Endothelial cell of umbilical vein (primary cell): ENCODE measurements at regions not wholly inside any gene's neighbourhood (a gene's known extent, or its start where the extent isn't known, plus 50 kb on each side); places are given as distances from the start of the nearest gene placed in this dataset.

ENCODE experiments used
- BruUV-seq: library from RNA; stranded (reverse); fragments of 400-500 nt; replicated peaks from 2 replicates; lab custom pipeline; 2021; lab: Mats Ljungman, UMichigan
- CTCF ChIA-PET: fragments of 300-600, 350-600 bp; sonication (Branson Sonifier 250); formaldehyde crosslinking; loops from one replicate; lab custom pipeline; 2021; ENCODE audit warnings: antibody characterized with exemption, inconsistent platforms; lab: Charles Lee
- POLR2A ChIA-PET: fragments of 300-600, 350-600 bp; sonication (Branson Sonifier 250); formaldehyde crosslinking; loops from one replicate; lab custom pipeline; 2021; ENCODE audit warnings: antibody characterized with exemption, inconsistent platforms; lab: Charles Lee
- DNase-seq: peaks from one replicate; pipeline ENCODE4 v3.0.0-alpha.2; 2011; ENCODE audit warnings: low read depth, low spot score
- FAIRE-seq: peaks from 2 replicates; lab custom pipeline; 2011; peaks lifted over from hg19 to GRCh38; lab: Jason Lieb, UNC
- H2AFZ ChIP-seq: 2 replicates; pipeline ENCODE4 v1.6.0; 2012; ENCODE audit warnings: low read depth, low read length, control low read depth, inconsistent platforms
- H3K27ac ChIP-seq: 2 replicates; pipeline ENCODE4 v1.5.1; 2011; ENCODE audit warnings: low read depth, mild to moderate bottlenecking, control low read depth, low read length, moderate library complexity; ENCODE audit not compliant: insufficient read depth
- H3K27me3 ChIP-seq, 2 experiments: 2 replicates each; pipeline versions ENCODE4 v1.6.0 to v1.6.1; 2011; ENCODE audit warnings: low read length in 2 of 2, mixed read lengths in 1 of 2; ENCODE audit not compliant: control insufficient read depth in 2 of 2, insufficient read depth in 2 of 2
- H3K36me3 ChIP-seq, 2 experiments: 2 replicates in 1 of 2; 3 replicates in 1 of 2; pipeline ENCODE4 v1.5.1; 2011; ENCODE audit warnings: low read length in 2 of 2, mild to moderate bottlenecking in 1 of 2, moderate library complexity in 1 of 2; ENCODE audit not compliant: control insufficient read depth in 2 of 2, insufficient read depth in 2 of 2; ENCODE audit errors: extremely low read depth in 1 of 2
- H3K4me1 ChIP-seq: 3 replicates; pipeline ENCODE4 v1.5.1; 2011; ENCODE audit warnings: mild to moderate bottlenecking, low read length; ENCODE audit not compliant: control insufficient read depth, insufficient read depth; ENCODE audit errors: extremely low read depth
- H3K4me2 ChIP-seq: 2 replicates; pipeline ENCODE4 v1.6.1; 2011; ENCODE audit warnings: low read length, control low read depth, mixed read lengths; ENCODE audit not compliant: insufficient read depth
- H3K4me3 ChIP-seq, 3 experiments: fragments of 200-600 bp in 1 of 3; sonication (generic), shearing (Covaris generic) in 1 of 3; replicated peaks in 1 of 3; 2 replicates each; pipeline ENCODE4 v1.5.1; 2011 to 2016; ENCODE audit warnings: control low read depth in 3 of 3, low read length in 3 of 3, mild to moderate bottlenecking in 2 of 3, inconsistent platforms in 1 of 3, low read depth in 1 of 3, moderate library complexity in 1 of 3; ENCODE audit not compliant: insufficient read depth in 1 of 3
- H3K79me2 ChIP-seq: 2 replicates; pipeline ENCODE4 v1.6.0; 2012; ENCODE audit warnings: low read length, inconsistent platforms; ENCODE audit not compliant: control insufficient read depth, insufficient read depth
- H3K9ac ChIP-seq: replicated peaks from 2 replicates; pipeline ENCODE3; 2011; ENCODE audit warnings: low read length, control low read depth; ENCODE audit not compliant: insufficient read depth; ENCODE audit errors: extremely low read depth
- H3K9me1 ChIP-seq: replicated peaks from 3 replicates; pipeline ENCODE4 v1.6.0; 2011; ENCODE audit warnings: mild to moderate bottlenecking, low read length; ENCODE audit not compliant: control insufficient read depth, insufficient read depth; ENCODE audit errors: extremely low read depth
- H3K9me3 ChIP-seq: replicated peaks from 2 replicates; pipeline ENCODE4 v1.5.1; 2012; ENCODE audit warnings: low read length, inconsistent platforms; ENCODE audit not compliant: control insufficient read depth, insufficient read depth
- H4K20me1 ChIP-seq: replicated peaks from 2 replicates; pipeline ENCODE3; 2011; ENCODE audit warnings: mild to moderate bottlenecking, low read length; ENCODE audit not compliant: control insufficient read depth, insufficient read depth; ENCODE audit errors: extremely low read depth
- EZH2 ChIP-seq: IDR thresholded peaks from 2 replicates; pipeline ENCODE4 v1.6.1; 2012; ENCODE audit warnings: borderline replicate concordance, low read depth, mild to moderate bottlenecking, moderate library complexity, low read length, inconsistent platforms; ENCODE audit not compliant: severe bottlenecking
- FOS ChIP-seq: IDR thresholded peaks from 2 replicates; pipeline ENCODE4 v1.6.1; 2011; ENCODE audit warnings: mild to moderate bottlenecking, low read length, moderate library complexity, borderline replicate concordance; ENCODE audit not compliant: insufficient read depth
- GATA2 ChIP-seq: IDR thresholded peaks from 2 replicates; pipeline ENCODE4 v1.7.0; 2011; ENCODE audit warnings: low read depth, mild to moderate bottlenecking, moderate library complexity, mixed read lengths, low read length; ENCODE audit not compliant: insufficient read length, insufficient read depth
- JUN ChIP-seq: IDR thresholded peaks from 2 replicates; pipeline ENCODE4 v1.6.1; 2011; ENCODE audit warnings: borderline replicate concordance, low read depth; ENCODE audit not compliant: insufficient read length, insufficient read depth
- MYC ChIP-seq: IDR thresholded peaks from one replicate; pipeline ENCODE4 v1.6.1; 2011; ENCODE audit warnings: mild to moderate bottlenecking, low read depth, low read length
- POLR2A ChIP-seq: IDR thresholded peaks from 2 replicates; pipeline ENCODE4 v1.6.1; 2012; ENCODE audit warnings: low read depth, mild to moderate bottlenecking, control low read depth, low read length
- POLR2AphosphoS5 ChIP-seq: IDR thresholded peaks from 2 replicates; pipeline ENCODE4 v1.6.1; 2012; ENCODE audit warnings: low read depth, mild to moderate bottlenecking, control low read depth, low read length, moderate library complexity; ENCODE audit not compliant: insufficient read depth
- dilution Hi-C: fragments of 300-500 bp; cut with MboI; formaldehyde crosslinking; loops from one replicate; pipeline ENCODE4 v1.15.0; 2019; ENCODE audit warnings: low sequenced_read_pairs; ENCODE audit not compliant: extremely low pct_ligation_motif_present
- intact Hi-C: fragments of 100-400 bp; cut with micrococcal nuclease; formaldehyde crosslinking; loops from one replicate; pipeline ENCODE4 v1.10.0; 2022
- TF ChIP-seq, protein P1 (sequence below), 2 donors: IDR thresholded peaks; 1 replicate in 1 of 2; 2 replicates in 1 of 2; pipeline ENCODE4 v1.5.1; 2011; ENCODE audit warnings: low read length in 2 of 2, mild to moderate bottlenecking in 2 of 2, moderate library complexity in 2 of 2, control low read depth in 1 of 2, inconsistent platforms in 1 of 2, low read depth in 1 of 2; ENCODE audit not compliant: insufficient read depth in 1 of 2; ENCODE audit errors: extremely low read depth in 1 of 2
- TF ChIP-seq, protein P2 (sequence below): IDR thresholded peaks from 2 replicates; pipeline ENCODE4 v1.6.1; 2011; ENCODE audit not compliant: insufficient read depth, insufficient read length

- Histone ChIP-seq H3K4me3 (no peak overlapping the region), H3K9me1 (no peaks in the 10 kb centered on the region), H4K20me1 (no peaks in the 10 kb centered on the region), H3K27ac (no peak overlapping the region), H3K4me1 (no peaks in the 10 kb centered on the region), H3K79me2 (no peaks in the 10 kb centered on the region), H3K9ac (no peak overlapping the region), H2AFZ (no peak overlapping the region), H3K36me3 (no peaks in the 10 kb centered on the region), H3K27me3 (no peaks in the 10 kb centered on the region), H3K4me2 (no peak overlapping the region), H3K9me3 (no peaks in the 10 kb centered on the region)
- POLR2A ChIA-PET: no interaction called here
- DNase-seq (no peak), FAIRE-seq (no peak)
- no TSS peak for BruUV-seq
- dilution Hi-C loops (no loop called here), intact Hi-C loops (no loop called here)
- TF ChIP-seq EZH2 (no peak), JUN (no peak), GATA2 (no peak), POLR2AphosphoS5 (no peak), MYC (no peak), FOS (no peak), POLR2A (no peak)
- TF ChIP-seq, protein P1, sequence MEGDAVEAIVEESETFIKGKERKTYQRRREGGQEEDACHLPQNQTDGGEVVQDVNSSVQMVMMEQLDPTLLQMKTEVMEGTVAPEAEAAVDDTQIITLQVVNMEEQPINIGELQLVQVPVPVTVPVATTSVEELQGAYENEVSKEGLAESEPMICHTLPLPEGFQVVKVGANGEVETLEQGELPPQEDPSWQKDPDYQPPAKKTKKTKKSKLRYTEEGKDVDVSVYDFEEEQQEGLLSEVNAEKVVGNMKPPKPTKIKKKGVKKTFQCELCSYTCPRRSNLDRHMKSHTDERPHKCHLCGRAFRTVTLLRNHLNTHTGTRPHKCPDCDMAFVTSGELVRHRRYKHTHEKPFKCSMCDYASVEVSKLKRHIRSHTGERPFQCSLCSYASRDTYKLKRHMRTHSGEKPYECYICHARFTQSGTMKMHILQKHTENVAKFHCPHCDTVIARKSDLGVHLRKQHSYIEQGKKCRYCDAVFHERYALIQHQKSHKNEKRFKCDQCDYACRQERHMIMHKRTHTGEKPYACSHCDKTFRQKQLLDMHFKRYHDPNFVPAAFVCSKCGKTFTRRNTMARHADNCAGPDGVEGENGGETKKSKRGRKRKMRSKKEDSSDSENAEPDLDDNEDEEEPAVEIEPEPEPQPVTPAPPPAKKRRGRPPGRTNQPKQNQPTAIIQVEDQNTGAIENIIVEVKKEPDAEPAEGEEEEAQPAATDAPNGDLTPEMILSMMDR (IDR thresholded peaks at IDR 0.05; ENCODE audit: extremely low read depth in 1 of 2, insufficient read depth in 1 of 2, low read depth in 1 of 2, low read length in 2 of 2): no peak
- TF ChIP-seq, protein P2, sequence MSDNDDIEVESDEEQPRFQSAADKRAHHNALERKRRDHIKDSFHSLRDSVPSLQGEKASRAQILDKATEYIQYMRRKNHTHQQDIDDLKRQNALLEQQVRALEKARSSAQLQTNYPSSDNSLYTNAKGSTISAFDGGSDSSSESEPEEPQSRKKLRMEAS: no peak
- CTCF ChIA-PET: no interaction called here
Measured at GRCh38 chr1:29931477-29932175, 695.3 kb downstream of the PTPRU start.
